KMS-11 (cell line): ENCODE measurements at regions not wholly inside any gene's neighbourhood (a gene's known extent, or its start where the extent isn't known, plus 50 kb on each side); places are given as distances from the start of the nearest gene placed in this dataset.

ENCODE experiments used
- H2AFZ ChIP-seq: fragments of 200-600 bp; sonication (generic); 2 replicates; pipeline ENCODE4 v1.6.1; 2016; ENCODE audit warnings: antibody characterized with exemption, mixed run types, low read depth
- H3K27ac ChIP-seq: fragments of 200-600 bp; sonication (generic); 2 replicates; pipeline ENCODE4 v1.6.1; 2016; ENCODE audit warnings: mild to moderate bottlenecking, mixed run types
- H3K27me3 ChIP-seq: fragments of 200-600 bp; sonication (generic); 2 replicates; pipeline ENCODE4 v1.6.1; 2017; ENCODE audit warnings: mild to moderate bottlenecking, low read depth, mixed run types, moderate library complexity; ENCODE audit not compliant: insufficient read depth
- H3K36me3 ChIP-seq: fragments of 200-600 bp; sonication (generic); 2 replicates; pipeline ENCODE4 v1.6.1; 2017; ENCODE audit warnings: mild to moderate bottlenecking, mixed run types; ENCODE audit not compliant: insufficient read depth
- H3K4me1 ChIP-seq: fragments of 200-600 bp; sonication (generic); 2 replicates; pipeline ENCODE4 v1.6.1; 2016; ENCODE audit warnings: mild to moderate bottlenecking, low read depth, mixed run types; ENCODE audit not compliant: poor library complexity, severe bottlenecking
- H3K4me2 ChIP-seq: fragments of 200-600 bp; sonication (generic); 2 replicates; pipeline ENCODE4 v1.7.0; 2016; ENCODE audit warnings: mild to moderate bottlenecking, mixed run types
- H3K4me3 ChIP-seq: fragments of 200-600 bp; sonication (generic); IDR thresholded peaks from 2 replicates; pipeline ENCODE4 v1.6.1; 2017; ENCODE audit warnings: low read depth, low read length, mixed read lengths; ENCODE audit not compliant: insufficient read depth
- H3K79me2 ChIP-seq: fragments of 200-600 bp; sonication (generic); 2 replicates; pipeline ENCODE4 v1.6.1; 2016; ENCODE audit warnings: low read depth, mixed run types; ENCODE audit not compliant: insufficient read depth
- H3K9ac ChIP-seq: fragments of 200-600 bp; sonication (generic); 2 replicates; pipeline ENCODE4 v1.6.1; 2016; ENCODE audit warnings: mild to moderate bottlenecking, mixed run types
- H4K20me1 ChIP-seq: fragments of 200-600 bp; sonication (generic); 2 replicates; pipeline ENCODE4 v1.6.1; 2016; ENCODE audit warnings: mild to moderate bottlenecking, mixed run types; ENCODE audit not compliant: insufficient read depth
- TF ChIP-seq, protein P1 (sequence below): fragments of 200-600 bp; sonication (generic); conservative IDR thresholded peaks from 2 replicates; pipeline ENCODE4 v1.6.1; 2017; ENCODE audit warnings: low read depth, mild to moderate bottlenecking, antibody characterized with exemption, low read length, moderate library complexity, mixed read lengths

DNA sequence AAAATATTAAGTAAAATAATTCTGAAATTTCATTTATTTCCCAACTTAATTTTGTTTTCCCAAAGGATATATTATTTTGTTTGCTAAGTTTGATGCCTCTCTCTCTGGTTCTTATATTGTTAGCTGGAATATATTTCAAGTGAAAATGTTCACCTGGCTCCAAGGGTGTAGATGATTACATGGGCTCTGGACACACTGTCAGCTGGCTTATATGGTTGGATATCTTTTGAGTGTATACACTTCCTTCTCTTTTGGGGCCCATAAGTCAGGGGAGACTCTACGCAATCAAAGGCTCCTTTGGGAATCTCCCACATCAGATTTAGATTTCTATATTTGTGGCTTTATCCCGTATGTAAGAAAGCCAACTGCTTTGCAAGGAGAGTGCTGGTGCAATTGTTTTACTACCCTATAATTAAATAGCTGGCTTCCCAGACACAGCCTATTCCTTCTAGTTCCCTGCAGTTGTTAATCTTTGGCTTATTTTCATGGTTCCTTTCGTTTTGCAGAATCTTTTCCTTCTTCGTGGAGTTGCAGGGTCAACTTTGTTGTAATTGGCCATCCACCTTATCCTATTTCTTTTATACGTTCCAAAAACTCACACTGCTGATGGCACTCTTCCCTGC is 225.7 kb downstream of the DPH6 start:
- no peak overlapping the region for H3K27ac ChIP-seq
- no peaks in the 10 kb centered on the region for H3K27me3 ChIP-seq
- H3K4me3 ChIP-seq, result no peak overlapping the region
- TF ChIP-seq, protein P1, sequence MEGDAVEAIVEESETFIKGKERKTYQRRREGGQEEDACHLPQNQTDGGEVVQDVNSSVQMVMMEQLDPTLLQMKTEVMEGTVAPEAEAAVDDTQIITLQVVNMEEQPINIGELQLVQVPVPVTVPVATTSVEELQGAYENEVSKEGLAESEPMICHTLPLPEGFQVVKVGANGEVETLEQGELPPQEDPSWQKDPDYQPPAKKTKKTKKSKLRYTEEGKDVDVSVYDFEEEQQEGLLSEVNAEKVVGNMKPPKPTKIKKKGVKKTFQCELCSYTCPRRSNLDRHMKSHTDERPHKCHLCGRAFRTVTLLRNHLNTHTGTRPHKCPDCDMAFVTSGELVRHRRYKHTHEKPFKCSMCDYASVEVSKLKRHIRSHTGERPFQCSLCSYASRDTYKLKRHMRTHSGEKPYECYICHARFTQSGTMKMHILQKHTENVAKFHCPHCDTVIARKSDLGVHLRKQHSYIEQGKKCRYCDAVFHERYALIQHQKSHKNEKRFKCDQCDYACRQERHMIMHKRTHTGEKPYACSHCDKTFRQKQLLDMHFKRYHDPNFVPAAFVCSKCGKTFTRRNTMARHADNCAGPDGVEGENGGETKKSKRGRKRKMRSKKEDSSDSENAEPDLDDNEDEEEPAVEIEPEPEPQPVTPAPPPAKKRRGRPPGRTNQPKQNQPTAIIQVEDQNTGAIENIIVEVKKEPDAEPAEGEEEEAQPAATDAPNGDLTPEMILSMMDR, result no peak
- no peak overlapping the region for H3K4me2 ChIP-seq
- no peak overlapping the region for H2AFZ ChIP-seq
- H3K9ac ChIP-seq, result no peak overlapping the region
- H4K20me1 ChIP-seq, result no peaks in the 10 kb centered on the region
- no peaks in the 10 kb centered on the region for H3K4me1 ChIP-seq
- H3K36me3 ChIP-seq, result no peaks in the 10 kb centered on the region
- no peaks in the 10 kb centered on the region for H3K79me2 ChIP-seq

DNA sequence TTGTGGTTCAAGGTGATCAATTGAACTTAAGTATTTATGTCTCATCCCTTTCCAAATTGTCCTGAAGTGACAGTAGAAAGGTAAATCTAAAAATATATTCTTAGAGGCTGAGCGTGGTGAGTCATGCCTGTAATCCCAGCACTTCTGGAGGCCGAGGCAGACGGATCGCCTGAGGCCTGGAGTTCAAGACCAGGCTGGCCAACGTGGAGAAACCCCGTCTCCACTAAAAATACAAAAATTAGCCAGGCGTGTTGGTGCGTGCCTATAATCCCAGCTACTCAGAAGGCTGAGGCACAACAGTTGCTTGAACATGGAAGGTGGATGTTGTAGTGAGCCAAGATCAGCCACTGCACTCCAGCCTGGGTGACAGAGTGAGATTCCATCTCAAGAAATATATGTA is 226.6 kb downstream of the DPH6 start:
- H3K9ac ChIP-seq, result no peak overlapping the region
- H3K27me3 ChIP-seq, result no peaks in the 10 kb centered on the region
- H3K4me2 ChIP-seq, result no peak overlapping the region
- no peak overlapping the region for H2AFZ ChIP-seq
- no peaks in the 10 kb centered on the region for H3K36me3 ChIP-seq
- no peaks in the 10 kb centered on the region for H3K4me1 ChIP-seq
- no peak overlapping the region for H3K27ac ChIP-seq
- H4K20me1 ChIP-seq, result no peaks in the 10 kb centered on the region
- no peaks in the 10 kb centered on the region for H3K79me2 ChIP-seq
- H3K4me3 ChIP-seq, result no peak overlapping the region
- TF ChIP-seq, protein P1, result no peak

DNA sequence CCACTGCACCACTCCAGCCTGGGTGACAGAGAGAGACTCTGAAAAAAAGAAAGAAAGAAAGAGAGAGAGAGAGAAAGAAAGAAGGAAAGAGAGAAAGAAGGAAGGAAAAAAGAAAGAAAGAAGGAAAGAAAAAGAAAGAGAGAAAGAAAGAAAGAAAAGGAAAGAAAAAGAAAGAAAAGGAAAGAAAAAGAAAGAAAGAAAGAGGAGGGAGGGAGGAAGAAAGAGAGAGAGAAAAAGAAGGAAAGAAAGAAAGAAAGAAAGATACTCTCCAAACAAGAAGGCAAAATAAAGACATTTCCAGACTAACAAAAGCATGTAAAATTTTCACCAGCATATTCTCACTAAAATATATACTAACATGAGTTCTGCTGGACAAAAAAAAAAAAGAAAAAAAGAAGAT is 228.7 kb downstream of the DPH6 start:
- no peaks in the 10 kb centered on the region for H3K27me3 ChIP-seq
- H3K4me2 ChIP-seq, result no peak overlapping the region
- H3K9ac ChIP-seq, result no peak overlapping the region
- H3K79me2 ChIP-seq, result no peaks in the 10 kb centered on the region
- H4K20me1 ChIP-seq, result no peaks in the 10 kb centered on the region
- no peaks in the 10 kb centered on the region for H3K4me1 ChIP-seq
- no peak overlapping the region for H3K27ac ChIP-seq
- H3K4me3 ChIP-seq, result no peak overlapping the region
- no peaks in the 10 kb centered on the region for H3K36me3 ChIP-seq
- H2AFZ ChIP-seq, result no peak overlapping the region
- TF ChIP-seq, protein P1, result no peak

DNA sequence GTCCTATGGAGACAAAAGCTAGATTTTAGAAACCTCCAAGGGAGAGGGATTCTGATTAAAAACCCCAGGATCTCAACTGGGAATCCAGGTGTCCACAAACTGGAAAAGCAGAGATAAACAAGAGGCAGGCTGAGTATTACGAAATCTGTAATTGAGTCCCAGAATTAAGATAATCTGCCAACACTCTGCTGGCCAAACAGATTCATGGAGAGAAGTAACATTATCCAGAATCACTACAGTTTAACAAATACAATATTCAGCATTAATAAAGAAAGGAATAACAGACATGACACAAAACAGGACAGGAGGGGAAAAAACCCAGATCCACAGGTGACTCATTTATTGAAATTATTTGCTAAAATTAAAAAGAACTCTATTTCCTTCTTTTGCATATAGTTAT is 227.2 kb upstream of the NANOGP8 start:
- Histone ChIP-seq H3K4me3 (no peak overlapping the region), H3K79me2 (no peaks in the 10 kb centered on the region), H3K9ac (no peak overlapping the region), H3K4me2 (no peak overlapping the region), H3K4me1 (no peaks in the 10 kb centered on the region), H2AFZ (no peak overlapping the region), H4K20me1 (no peaks in the 10 kb centered on the region), H3K27me3 (no peaks in the 10 kb centered on the region), H3K36me3 (no peaks in the 10 kb centered on the region), H3K27ac (no peak overlapping the region)
- TF ChIP-seq, protein P1, result no peak
